Adrenal gland (tissue), 9 donors: ENCODE measurements at regions not wholly inside any gene's neighbourhood (a gene's known extent, or its start where the extent isn't known, plus 50 kb on each side); places are given as distances from the start of the nearest gene placed in this dataset.

ENCODE experiments used
- DNase-seq, 7 donors: peaks; one replicate each; pipeline ENCODE4 v3.0.0-alpha.2; 2019 to 2020
- H3K27ac ChIP-seq, 5 donors: fragments of 200-600 bp; sonication (generic) in 4 of 5; 1 replicate in 3 of 5; 2 replicates in 2 of 5; pipeline versions ENCODE4 v1.5.1 to v1.8.0; 2016 to 2020; ENCODE audit warnings: mild to moderate bottlenecking in 1 of 5
- H3K27me3 ChIP-seq: fragments of 200-600 bp; 2 replicates; pipeline ENCODE4 v1.8.0; 2021
- H3K36me3 ChIP-seq, 2 donors: fragments of 200-600 bp; replicated peaks in 1 of 2; 1 replicate in 1 of 2; 2 replicates in 1 of 2; pipeline versions ENCODE4 v1.5.1 to v1.8.0; 2018 to 2022
- H3K4me1 ChIP-seq, 2 donors: fragments of 200-600 bp; replicated peaks in 1 of 2; 1 replicate in 1 of 2; 2 replicates in 1 of 2; pipeline versions ENCODE4 v1.5.1 to v1.8.0; 2018 to 2021
- H3K4me3 ChIP-seq, 4 donors: fragments of 200-600 bp; sonication (generic) in 3 of 4; one replicate each; pipeline ENCODE4 v1.5.1; 2016 to 2018
- H3K9me3 ChIP-seq, 3 donors: fragments of 200-600 bp; sonication (generic) in 1 of 3; replicated peaks in 1 of 3; 1 replicate in 2 of 3; 2 replicates in 1 of 3; pipeline versions ENCODE4 v1.5.1 to v1.8.0; 2016 to 2021
- POLR2A ChIP-seq, 2 donors: fragments of 450-650 bp; IDR thresholded peaks; one replicate each; pipeline ENCODE4 v1.6.1; 2017; ENCODE audit warnings: antibody characterized with exemption in 2 of 2, mild to moderate bottlenecking in 2 of 2, moderate library complexity in 1 of 2
- WGBS, 4 donors: extraction: QIAGEN DNeasy Blood & Tissue Kit in 2 of 4; methylation state at CpG; one replicate each; pipeline versions ENCODE4 v1.1.5 to v1.1.7; 2013 to 2017; 5-methylcytosine and 5-hydroxymethylcytosine counted together
- intact Hi-C, 2 donors: fragments of 100-400 bp; cut with DNase I; formaldehyde crosslinking; loops; one replicate each; pipeline versions ENCODE4 v1.14.1 to v1.15.0; 2022 to 2023
- TF ChIP-seq, protein P1 (sequence below), 6 experiments: fragments of 450-650 bp in 4 of 6; fragments of 200-600 bp in 2 of 6; sonication (generic) in 1 of 6; IDR thresholded peaks; 1 replicate in 5 of 6; 2 replicates in 1 of 6; pipeline versions ENCODE4 v1.5.1 to v1.8.0; 2016 to 2021; ENCODE audit warnings: antibody characterized with exemption in 6 of 6, mild to moderate bottlenecking in 2 of 6, moderate library complexity in 1 of 6
- donor health status: healthy with polysubstance abuse.
- donor health status: Bipolar disorder and iron deficiency.
- donor health status: DM: yes; HTN: yes; CAD: no.
- donor health status: DM: no; HTN: no; CAD: no.
- donor health status: DM: no; HTN: no; CAD: no.

DNA sequence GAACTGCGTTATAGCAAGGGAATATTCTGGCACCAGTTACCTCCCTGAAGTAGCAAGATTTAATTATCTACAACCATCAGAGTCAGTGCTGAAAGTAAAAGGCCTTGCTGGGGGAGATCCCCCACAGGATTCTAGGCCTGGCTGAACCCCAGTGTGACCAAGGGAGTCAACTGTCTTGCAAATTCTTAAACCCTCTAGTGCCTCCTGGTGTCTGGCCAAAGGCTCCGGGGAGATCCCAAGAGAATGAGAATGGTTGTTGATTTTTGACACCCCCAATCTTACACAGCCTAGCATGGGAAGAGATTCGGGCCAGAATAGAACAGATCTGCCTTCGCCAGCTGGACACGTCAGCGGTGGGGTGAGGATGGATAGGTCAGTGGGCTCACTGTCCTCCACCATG lies 179.4 kb downstream of the ERMARD start:
- DNase-seq = peak in 1 of 7 donors; percentile 39
- Histone ChIP-seq H3K27ac (no peak overlapping the region), H3K9me3 (no peaks in the 10 kb centered on the region), H3K4me3 (no peak overlapping the region), H3K4me1 (no peaks in the 10 kb centered on the region), H3K27me3 (no peaks in the 10 kb centered on the region), H3K36me3 (no peaks in the 10 kb centered on the region)
- TF ChIP-seq, protein P1, sequence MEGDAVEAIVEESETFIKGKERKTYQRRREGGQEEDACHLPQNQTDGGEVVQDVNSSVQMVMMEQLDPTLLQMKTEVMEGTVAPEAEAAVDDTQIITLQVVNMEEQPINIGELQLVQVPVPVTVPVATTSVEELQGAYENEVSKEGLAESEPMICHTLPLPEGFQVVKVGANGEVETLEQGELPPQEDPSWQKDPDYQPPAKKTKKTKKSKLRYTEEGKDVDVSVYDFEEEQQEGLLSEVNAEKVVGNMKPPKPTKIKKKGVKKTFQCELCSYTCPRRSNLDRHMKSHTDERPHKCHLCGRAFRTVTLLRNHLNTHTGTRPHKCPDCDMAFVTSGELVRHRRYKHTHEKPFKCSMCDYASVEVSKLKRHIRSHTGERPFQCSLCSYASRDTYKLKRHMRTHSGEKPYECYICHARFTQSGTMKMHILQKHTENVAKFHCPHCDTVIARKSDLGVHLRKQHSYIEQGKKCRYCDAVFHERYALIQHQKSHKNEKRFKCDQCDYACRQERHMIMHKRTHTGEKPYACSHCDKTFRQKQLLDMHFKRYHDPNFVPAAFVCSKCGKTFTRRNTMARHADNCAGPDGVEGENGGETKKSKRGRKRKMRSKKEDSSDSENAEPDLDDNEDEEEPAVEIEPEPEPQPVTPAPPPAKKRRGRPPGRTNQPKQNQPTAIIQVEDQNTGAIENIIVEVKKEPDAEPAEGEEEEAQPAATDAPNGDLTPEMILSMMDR (IDR thresholded peaks at IDR 0.05) = no peak
- TF ChIP-seq POLR2A (IDR thresholded peaks at IDR 0.05) = no peak
- WGBS, 4 donors = 75 to 87% (median 86%) methylated on average over 6 of the region's 6 CpGs
- intact Hi-C loops = no loop called here

DNA sequence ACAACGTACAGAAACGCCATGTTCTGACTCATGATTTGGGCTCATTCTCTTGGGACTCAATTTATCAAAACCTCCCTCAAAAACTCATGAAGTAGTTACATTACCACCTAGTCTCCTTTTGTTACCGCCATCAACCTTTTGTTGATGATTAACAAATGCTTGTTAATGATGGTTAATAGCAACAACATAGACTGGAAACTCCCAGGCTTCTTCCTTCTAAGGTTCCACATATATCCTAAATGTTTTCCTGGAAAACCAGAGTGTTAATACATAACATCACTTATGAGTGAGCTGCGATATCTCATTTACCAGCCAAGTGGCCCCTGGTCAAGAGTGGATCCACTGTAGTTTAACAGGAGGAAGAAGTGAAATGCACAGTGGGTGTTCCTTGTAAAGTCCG lies 176.3 kb downstream of the ERMARD start:
- TF ChIP-seq, protein P1 (IDR thresholded peaks at IDR 0.05) = no peak
- no peak for TF ChIP-seq POLR2A (IDR thresholded peaks at IDR 0.05)
- Histone ChIP-seq H3K27me3 (no peaks in the 10 kb centered on the region), H3K9me3 (no peaks in the 10 kb centered on the region), H3K36me3 (no peaks in the 10 kb centered on the region), H3K27ac (no peak overlapping the region), H3K4me3 (no peak overlapping the region), H3K4me1 (peaks cover 0 to 5% of the 10 kb centered on the region in 2 donors)
- no peak for DNase-seq
- intact Hi-C loops = no loop called here
- WGBS, 4 donors = 70 to 81% (median 78%) methylated on average over 5 of the region's 5 CpGs

DNA sequence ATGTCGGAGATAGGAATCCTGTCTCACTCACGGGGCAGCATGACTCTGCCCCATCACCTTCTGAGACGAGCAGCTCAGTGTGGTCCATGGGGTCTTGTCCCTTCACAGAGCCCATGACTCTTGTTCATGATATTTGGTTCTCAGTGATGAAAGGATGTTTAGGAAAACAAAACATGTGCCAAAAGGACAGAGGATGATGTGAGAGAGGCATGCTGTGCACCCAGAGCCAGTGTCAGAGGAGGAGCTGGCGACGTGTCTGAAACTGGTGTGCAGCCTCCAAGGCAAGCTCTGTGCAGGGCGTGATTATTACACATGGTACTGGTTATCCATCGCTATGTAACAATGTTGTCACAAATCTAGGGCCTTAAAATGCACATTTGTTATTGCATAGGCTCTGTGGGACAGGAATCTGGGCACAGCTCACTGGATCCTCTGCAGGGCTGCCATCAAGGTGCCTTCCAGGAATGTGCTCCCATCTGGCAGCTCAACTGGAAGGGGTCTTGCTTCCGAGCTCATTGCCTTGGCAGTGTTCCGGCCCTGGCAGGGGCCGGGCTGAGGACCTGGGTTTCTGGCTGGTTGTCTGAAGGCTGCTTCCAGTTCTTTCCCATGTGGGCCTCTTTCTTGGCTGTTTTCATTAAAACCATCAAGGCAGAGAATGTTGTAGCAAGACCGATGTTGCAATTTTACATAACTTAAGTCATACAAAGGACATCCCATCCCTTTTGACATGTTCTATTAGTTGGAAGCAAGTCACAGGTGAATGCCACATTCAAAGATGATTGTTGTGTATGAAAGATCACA lies 175.4 kb downstream of the ERMARD start:
- Histone ChIP-seq H3K27me3 (no peaks in the 10 kb centered on the region), H3K4me3 (no peak overlapping the region), H3K9me3 (no peaks in the 10 kb centered on the region), H3K36me3 (no peaks in the 10 kb centered on the region), H3K4me1 (peaks cover 0 to 8% of the 10 kb centered on the region in 2 donors), H3K27ac (no peak overlapping the region)
- peak in 1 of 7 donors; percentile 21 for DNase-seq
- intact Hi-C loops = no loop called here
- WGBS, 4 donors = 79 to 86% (median 84%) methylated on average over 9 to 11 of the region's 11 CpGs
- TF ChIP-seq, protein P1 (IDR thresholded peaks at IDR 0.05) = no peak
- TF ChIP-seq POLR2A (IDR thresholded peaks at IDR 0.05) = no peak

DNA sequence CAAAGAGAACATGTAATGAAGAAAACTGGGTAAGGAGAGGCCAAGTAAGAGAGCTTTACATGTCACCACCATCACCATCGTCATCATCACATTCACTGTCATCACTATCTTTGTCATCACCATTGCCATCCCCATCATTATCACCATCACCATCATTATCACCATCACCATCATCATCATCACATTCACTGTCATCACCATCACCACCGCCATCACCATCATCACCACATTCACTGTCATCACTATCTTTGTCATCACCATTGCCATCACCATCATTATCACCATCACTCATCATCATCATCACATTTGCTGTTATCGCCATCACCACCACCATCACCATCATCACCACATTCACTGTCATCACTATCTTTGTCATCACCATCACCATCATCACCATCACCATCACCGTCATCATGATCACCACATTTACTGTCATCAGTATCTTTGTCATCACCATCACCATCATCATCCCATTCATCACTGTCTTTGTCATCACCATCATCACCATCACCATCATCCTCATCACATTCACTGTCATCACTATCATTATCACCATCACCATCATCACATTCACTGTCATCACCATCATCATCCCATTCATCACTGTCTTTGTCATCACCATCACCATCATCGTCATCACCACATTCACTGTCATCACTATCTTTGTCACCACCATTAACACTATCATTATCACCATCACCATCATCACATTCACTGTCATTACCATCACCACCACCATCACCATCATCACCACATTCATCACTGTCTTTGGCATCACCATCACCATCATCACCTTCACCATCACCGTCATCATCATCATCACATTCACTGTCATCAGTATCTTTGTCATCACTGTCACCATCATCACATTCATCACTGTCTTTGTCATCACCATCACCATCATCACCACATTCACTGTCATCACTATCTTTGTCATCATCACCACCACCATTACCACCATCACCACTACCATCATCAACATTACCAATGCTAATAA lies 172.3 kb downstream of the ERMARD start:
- no peaks in the 10 kb centered on the region for H3K36me3 ChIP-seq
- intact Hi-C loops = no loop called here

More for the DNA sequence above, 172.3 kb downstream of the ERMARD start:
- TF ChIP-seq POLR2A (IDR thresholded peaks at IDR 0.05) = no peak
- TF ChIP-seq, protein P1 (IDR thresholded peaks at IDR 0.05) = no peak
- Histone ChIP-seq H3K4me3 (no peak overlapping the region), H3K27ac (no peak overlapping the region), H3K27me3 (no peaks in the 10 kb centered on the region), H3K9me3 (no peaks in the 10 kb centered on the region), H3K4me1 (peaks cover 0 to 8% of the 10 kb centered on the region in 2 donors)
- no peak for DNase-seq
- WGBS, 4 donors = 79 to 90% (median 84%) methylated on average over 6 of the region's 6 CpGs
